GM12874 (cell line): ENCODE measurements at regions not wholly inside any gene's neighbourhood (a gene's known extent, or its start where the extent isn't known, plus 50 kb on each side); places are given as distances from the start of the nearest gene placed in this dataset.

Experiments used
- TF ChIP-seq, protein P1 (sequence below): IDR thresholded peaks from 2 replicates; pipeline ENCODE4 v1.5.1; 2011; ENCODE audit warnings: low read depth, mild to moderate bottlenecking, control low read depth, low read length, moderate library complexity; ENCODE audit not compliant: insufficient read depth

DNA sequence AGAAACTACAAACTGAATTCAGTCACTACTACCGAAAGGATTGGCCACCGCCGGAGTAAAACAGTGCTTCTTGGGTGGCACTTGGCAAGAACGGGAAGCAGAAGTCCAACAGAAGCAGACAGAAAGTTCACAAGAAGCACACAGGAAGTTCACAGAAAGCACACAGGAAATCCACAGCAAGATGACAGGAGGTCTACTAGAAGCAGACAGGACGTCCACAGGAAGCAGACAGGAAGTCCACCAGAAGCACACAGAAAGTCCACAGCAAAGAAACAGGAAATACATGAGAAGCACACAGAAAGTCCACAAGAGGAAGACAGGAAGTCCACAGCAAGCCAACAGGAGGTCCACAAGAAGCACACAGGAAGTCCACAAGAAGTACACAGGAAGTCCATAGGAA lies 399.2 kb upstream of the AUTS2 start:
- TF ChIP-seq, protein P1, sequence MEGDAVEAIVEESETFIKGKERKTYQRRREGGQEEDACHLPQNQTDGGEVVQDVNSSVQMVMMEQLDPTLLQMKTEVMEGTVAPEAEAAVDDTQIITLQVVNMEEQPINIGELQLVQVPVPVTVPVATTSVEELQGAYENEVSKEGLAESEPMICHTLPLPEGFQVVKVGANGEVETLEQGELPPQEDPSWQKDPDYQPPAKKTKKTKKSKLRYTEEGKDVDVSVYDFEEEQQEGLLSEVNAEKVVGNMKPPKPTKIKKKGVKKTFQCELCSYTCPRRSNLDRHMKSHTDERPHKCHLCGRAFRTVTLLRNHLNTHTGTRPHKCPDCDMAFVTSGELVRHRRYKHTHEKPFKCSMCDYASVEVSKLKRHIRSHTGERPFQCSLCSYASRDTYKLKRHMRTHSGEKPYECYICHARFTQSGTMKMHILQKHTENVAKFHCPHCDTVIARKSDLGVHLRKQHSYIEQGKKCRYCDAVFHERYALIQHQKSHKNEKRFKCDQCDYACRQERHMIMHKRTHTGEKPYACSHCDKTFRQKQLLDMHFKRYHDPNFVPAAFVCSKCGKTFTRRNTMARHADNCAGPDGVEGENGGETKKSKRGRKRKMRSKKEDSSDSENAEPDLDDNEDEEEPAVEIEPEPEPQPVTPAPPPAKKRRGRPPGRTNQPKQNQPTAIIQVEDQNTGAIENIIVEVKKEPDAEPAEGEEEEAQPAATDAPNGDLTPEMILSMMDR = no peak

DNA sequence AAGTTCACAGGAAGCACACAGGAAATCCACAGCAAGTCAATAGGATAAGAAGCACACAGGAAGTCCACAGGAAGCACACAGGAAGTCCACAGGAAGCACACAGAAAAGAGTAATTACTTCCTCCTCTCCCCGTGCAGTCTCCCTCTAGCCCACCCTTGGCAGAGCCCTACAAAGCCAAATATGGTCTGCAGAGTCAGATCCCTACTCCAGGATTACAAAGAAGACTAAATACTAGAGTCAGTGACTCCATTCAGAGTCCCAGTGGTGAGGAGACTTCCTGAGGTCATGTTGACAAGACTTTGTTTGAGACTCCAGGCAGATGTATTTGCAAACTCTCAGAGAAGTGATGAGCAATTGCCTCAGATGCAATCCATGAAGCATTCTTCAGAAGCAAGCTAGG lies 398.6 kb upstream of the AUTS2 start:
- TF ChIP-seq, protein P1 = no peak

DNA sequence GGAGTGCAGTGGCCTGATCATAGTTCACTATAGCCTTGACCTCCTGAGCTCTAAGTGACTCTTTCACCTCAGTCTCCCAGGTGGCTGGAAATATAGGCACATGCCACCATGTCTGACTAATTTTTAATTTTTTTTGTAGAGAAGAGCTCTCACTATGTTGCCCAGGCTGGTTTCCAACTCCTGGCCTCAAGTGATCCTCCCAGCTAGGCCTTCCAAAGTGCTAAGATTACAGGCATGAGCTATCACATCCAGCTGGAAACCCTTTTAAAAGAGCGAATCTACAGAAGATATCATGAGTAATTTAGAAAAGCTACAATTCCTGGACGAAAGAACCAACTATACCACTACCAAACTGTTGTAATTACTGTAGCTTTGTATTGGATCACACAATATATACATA lies 394.4 kb upstream of the AUTS2 start:
- TF ChIP-seq, protein P1 = no peak

DNA sequence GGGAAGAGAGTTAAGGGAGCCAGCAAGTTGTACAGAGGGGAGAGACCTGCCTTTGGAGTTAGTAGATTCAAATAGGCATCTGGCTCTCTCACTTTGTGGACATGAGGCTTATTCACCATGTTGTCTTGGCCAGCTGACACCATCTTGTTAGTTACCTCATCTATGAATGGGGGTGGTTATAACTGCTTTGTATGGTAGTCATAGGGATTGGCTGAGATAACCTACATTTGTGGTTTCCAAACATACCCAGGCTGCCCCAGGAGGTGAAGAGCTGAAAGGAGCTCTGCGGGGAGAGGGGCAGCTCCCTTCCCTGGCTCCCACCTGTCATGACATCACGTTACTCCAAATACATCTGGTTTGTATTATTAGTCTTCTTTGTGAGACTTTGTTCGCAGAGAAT lies 393.3 kb upstream of the AUTS2 start:
- TF ChIP-seq, protein P1 = no peak

DNA sequence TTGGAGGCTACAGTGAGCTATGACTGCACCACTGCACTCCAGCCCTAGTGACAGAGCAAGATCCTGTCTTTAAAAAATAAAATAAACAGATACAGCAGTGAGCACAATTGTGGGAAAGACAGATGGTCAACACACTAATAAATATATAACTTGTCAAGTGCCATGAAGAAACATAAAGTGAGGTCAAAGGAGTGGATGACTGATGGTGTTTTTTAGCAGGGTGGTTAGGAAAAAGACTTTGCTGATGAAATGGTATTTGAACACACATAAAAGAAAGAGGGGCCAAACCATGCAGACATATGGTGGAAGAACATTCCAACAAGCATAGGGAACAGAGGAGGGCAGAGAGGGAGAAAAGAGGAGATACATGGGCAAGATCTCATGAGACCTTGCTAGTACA lies 392.7 kb upstream of the AUTS2 start:
- TF ChIP-seq, protein P1 = no peak

DNA sequence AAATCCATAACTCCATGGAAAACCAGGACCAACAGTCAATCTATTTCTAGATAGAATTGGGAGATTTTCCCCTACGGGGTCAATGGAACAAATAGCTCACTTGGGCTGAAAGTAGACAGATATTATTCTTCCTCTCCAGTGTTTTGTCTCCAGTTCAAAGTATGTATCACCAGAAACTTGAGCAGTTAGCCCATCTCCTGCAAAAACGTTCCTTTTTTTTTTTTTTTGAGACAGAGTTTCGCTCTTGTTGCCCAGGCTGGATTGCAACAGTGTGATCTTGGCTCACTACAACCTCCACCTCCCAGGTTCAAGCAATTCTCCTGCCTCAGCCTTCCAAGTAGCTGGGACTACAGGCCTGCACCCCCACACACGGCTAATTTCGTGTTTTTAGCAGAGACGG lies 390.0 kb upstream of the AUTS2 start:
- TF ChIP-seq, protein P1 = no peak

DNA sequence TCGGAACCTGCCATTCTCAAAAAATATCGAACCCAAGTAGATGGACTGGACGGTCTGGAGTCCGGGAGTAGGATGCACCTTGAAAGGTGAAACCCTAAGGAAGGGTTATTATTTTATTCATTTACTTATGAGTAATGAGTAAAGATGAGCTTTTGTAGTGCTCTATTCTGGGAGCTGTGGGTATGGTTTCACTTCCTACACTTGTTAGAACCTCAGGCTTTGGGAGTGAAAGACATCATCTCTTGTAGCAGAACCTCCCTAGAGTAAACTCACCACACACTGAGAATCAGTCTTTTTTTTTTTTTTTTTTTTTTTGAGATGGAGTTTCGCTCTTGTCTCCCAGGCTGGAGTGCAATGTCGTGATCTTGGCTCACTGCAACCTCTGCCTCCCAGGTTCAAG lies 389.4 kb upstream of the AUTS2 start:
- TF ChIP-seq, protein P1 = no peak

DNA sequence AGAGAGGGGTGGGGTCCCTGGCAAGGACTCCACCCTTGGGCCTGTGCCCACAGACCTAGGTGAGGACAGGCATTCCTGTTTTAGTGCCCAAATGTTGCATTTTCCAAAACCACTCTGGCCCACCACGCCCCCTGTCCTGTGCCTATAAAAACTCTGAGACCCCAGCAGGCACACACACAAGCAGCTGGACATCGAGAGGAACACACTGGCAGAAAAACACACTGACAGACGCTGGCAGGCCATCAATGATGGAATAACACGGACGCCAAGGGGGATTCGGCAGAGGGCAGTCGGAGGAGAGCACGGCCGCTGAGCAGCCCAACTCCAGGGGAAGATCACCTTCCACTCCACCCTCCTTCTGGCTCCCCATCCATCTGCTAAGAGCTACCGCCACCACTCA lies 386.9 kb upstream of the AUTS2 start:
- TF ChIP-seq, protein P1 = no peak
